GM12878 (cell line): ENCODE measurements at regions not wholly inside any gene's neighbourhood (a gene's known extent, or its start where the extent isn't known, plus 50 kb on each side); places are given as distances from the start of the nearest gene placed in this dataset.

ENCODE experiments used
- CEBPB ChIP-seq, 2 experiments: fragments of 150-350 bp in 1 of 2; IDR thresholded peaks; 2 replicates each; pipeline ENCODE4 v1.6.1; 2012 to 2014; ENCODE audit warnings: low read depth in 2 of 2, low read length in 2 of 2, borderline replicate concordance in 1 of 2, inconsistent platforms in 1 of 2
- EP300 ChIP-seq, 2 experiments: fragments of 150-350 bp in 1 of 2; IDR thresholded peaks; 2 replicates each; pipeline ENCODE4 v1.6.1; 2011 to 2012; ENCODE audit warnings: low read depth in 2 of 2, low read length in 2 of 2, borderline replicate concordance in 1 of 2, improper control_type of control experiment in 1 of 2, inconsistent platforms in 1 of 2; ENCODE audit not compliant: control insufficient read depth in 1 of 2
- TF ChIP-seq, protein P1 (sequence below), 3 experiments: IDR thresholded peaks in 2 of 3; conservative IDR thresholded peaks in 1 of 3; 2 replicates each; pipeline ENCODE4 v1.5.1; 2011; ENCODE audit warnings: low read depth in 3 of 3, low read length in 3 of 3, mild to moderate bottlenecking in 3 of 3, control low read depth in 2 of 3, moderate library complexity in 2 of 3, inconsistent platforms in 1 of 3, mixed read lengths in 1 of 3; ENCODE audit not compliant: control insufficient read depth in 2 of 3, insufficient read depth in 1 of 3; ENCODE audit errors: extremely low read depth in 1 of 3

- no peak for TF ChIP-seq CEBPB (IDR thresholded peaks at IDR 0.05; ENCODE audit: borderline replicate concordance in 1 of 2, low read depth in 2 of 2, low read length in 2 of 2)
- TF ChIP-seq, protein P1, sequence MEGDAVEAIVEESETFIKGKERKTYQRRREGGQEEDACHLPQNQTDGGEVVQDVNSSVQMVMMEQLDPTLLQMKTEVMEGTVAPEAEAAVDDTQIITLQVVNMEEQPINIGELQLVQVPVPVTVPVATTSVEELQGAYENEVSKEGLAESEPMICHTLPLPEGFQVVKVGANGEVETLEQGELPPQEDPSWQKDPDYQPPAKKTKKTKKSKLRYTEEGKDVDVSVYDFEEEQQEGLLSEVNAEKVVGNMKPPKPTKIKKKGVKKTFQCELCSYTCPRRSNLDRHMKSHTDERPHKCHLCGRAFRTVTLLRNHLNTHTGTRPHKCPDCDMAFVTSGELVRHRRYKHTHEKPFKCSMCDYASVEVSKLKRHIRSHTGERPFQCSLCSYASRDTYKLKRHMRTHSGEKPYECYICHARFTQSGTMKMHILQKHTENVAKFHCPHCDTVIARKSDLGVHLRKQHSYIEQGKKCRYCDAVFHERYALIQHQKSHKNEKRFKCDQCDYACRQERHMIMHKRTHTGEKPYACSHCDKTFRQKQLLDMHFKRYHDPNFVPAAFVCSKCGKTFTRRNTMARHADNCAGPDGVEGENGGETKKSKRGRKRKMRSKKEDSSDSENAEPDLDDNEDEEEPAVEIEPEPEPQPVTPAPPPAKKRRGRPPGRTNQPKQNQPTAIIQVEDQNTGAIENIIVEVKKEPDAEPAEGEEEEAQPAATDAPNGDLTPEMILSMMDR (IDR thresholded peaks at IDR 0.05 in 2 of 3, conservative IDR thresholded peaks at IDR 0.05 in 1 of 3; ENCODE audit: control insufficient read depth in 2 of 3, extremely low read depth in 1 of 3, insufficient read depth in 1 of 3, low read depth in 3 of 3, low read length in 3 of 3) = no peak
- no peak for TF ChIP-seq EP300 (IDR thresholded peaks at IDR 0.05; ENCODE audit: borderline replicate concordance in 1 of 2, control insufficient read depth in 1 of 2, low read depth in 2 of 2, low read length in 2 of 2)
Observed at GRCh38 chr10:45095286-45095685, 94.6 kb downstream of the ZNF22 start.
